SH-SY5Y (cell line): ENCODE measurements at regions not wholly inside any gene's neighbourhood (a gene's known extent, or its start where the extent isn't known, plus 50 kb on each side); places are given as distances from the start of the nearest gene placed in this dataset.

Source experiments
- GATA2 ChIP-seq: IDR thresholded peaks from 2 replicates; pipeline ENCODE4 v1.6.1; 2011; ENCODE audit warnings: mild to moderate bottlenecking, low read depth, low read length
- GATA3 ChIP-seq: IDR thresholded peaks from 2 replicates; pipeline ENCODE4 v1.6.1; 2011; ENCODE audit warnings: low read depth, mild to moderate bottlenecking, low read length, moderate library complexity

GRCh38 chr12:58241099-58241498, 299.7 kb downstream of the ATP23 start:
- TF ChIP-seq GATA3 = no peak
- TF ChIP-seq GATA2 = no peak
